ENCODE measurements at regions not wholly inside any gene's neighbourhood (a gene's known extent, or its start where the extent isn't known, plus 50 kb on each side); places are given as distances from the start of the nearest gene placed in this dataset.

GRCh38 chr14:42909659-42910058 lies 1303.0 kb downstream of the LRFN5 start:
- no peak overlapping the region for H3K4ac ChIP-seq (ENCODE audit: low read depth, low read length)
- H4K5ac ChIP-seq (ENCODE audit: low read depth, low read length): no peak overlapping the region
- H3K9me3 ChIP-seq (ENCODE audit: control insufficient read depth, insufficient read depth, low read length): no peaks in the 10 kb centered on the region
- ATAC-seq (ENCODE audit: low read depth) (no peak), DNase-seq (no peak)
- no peak overlapping the region for H4K8ac ChIP-seq (ENCODE audit: low read depth in 2 of 2, low read length in 2 of 2)
- POLR2A ChIA-PET (ENCODE audit: unreplicated experiment): no interaction called here
- H2AK9ac ChIP-seq (replicated peaks; ENCODE audit: low read depth, low read length, poor library complexity): no peak overlapping the region
- H3K4me3 ChIP-seq (ENCODE audit: insufficient read depth, low read depth, low read length): no peak overlapping the region
- no peaks in the 10 kb centered on the region for H3K36me3 ChIP-seq (ENCODE audit: control insufficient read depth, insufficient read depth, low read length)
- in situ Hi-C loops (cut with MboI; ENCODE audit: low sequenced_read_pairs): no loop called here
- CTCF ChIA-PET: no interaction called here
- no peak overlapping the region for H3K27ac ChIP-seq (ENCODE audit: insufficient read depth, low read length)
- no peak overlapping the region for H3K9ac ChIP-seq (ENCODE audit: low read depth, low read length)
- no peak overlapping the region for H2BK20ac ChIP-seq (ENCODE audit: low read depth, low read length)
- H3K9me1 ChIP-seq (ENCODE audit: insufficient read depth, low read length): no peaks in the 10 kb centered on the region
- H4K20me1 ChIP-seq (ENCODE audit: insufficient read depth, low read length): no peaks in the 10 kb centered on the region
- no peaks in the 10 kb centered on the region for H3K79me1 ChIP-seq (ENCODE audit: low read depth in 1 of 2, low read length in 2 of 2)
- intact Hi-C loops (cut with micrococcal nuclease): no loop called here
- no peak overlapping the region for H3K18ac ChIP-seq (ENCODE audit: low read depth, low read length)
- no peaks in the 10 kb centered on the region for H3K4me1 ChIP-seq (ENCODE audit: control insufficient read depth, insufficient read depth, low read length)
- no CpG with 5 or more reads among the region's 1 CpG for WGBS, 2 experiments (ENCODE audit: extremely low coverage in 2 of 2, insufficient read length in 1 of 2)
- TF ChIP-seq MAZ (IDR thresholded peaks at IDR 0.05; ENCODE audit: borderline replicate concordance, low read depth, low read length): no peak
- no peak for TF ChIP-seq CTCF (conservative IDR thresholded peaks at IDR 0.05; ENCODE audit: low read depth, low read length)
- TF ChIP-seq POLR2A (IDR thresholded peaks at IDR 0.05; ENCODE audit: low read depth, low read length): no peak
- no peak for TF ChIP-seq NFE2L2 (IDR thresholded peaks at IDR 0.05; ENCODE audit: low read depth, low read length)
- TF ChIP-seq FOS (IDR thresholded peaks at IDR 0.05; ENCODE audit: low read depth, low read length): no peak
- no peak for TF ChIP-seq CHD1 (IDR thresholded peaks at IDR 0.05; ENCODE audit: low read depth, low read length)
- no peak for TF ChIP-seq MAFK (IDR thresholded peaks at IDR 0.05; ENCODE audit: low read depth, low read length)
- TF ChIP-seq MXI1 (IDR thresholded peaks at IDR 0.05; ENCODE audit: borderline replicate concordance, low read depth, low read length): no peak
- H2BK120ac ChIP-seq (ENCODE audit: low read depth, low read length): no peak overlapping the region
- no peak overlapping the region for H2AK5ac ChIP-seq (ENCODE audit: low read depth, low read length)
- dilution Hi-C loops (cut with HindIII; ENCODE audit: low sequenced_read_pairs, unreplicated experiment): no loop called here
- no peak overlapping the region for H3K4me2 ChIP-seq (ENCODE audit: low read depth, low read length)
- no peaks in the 10 kb centered on the region for H3K27me3 ChIP-seq (ENCODE audit: control insufficient read depth, insufficient read depth, low read length)
- no TSS peak for BruUV-seq (replicated peaks)
- no peak overlapping the region for H3K23ac ChIP-seq (ENCODE audit: low read depth, low read length)
- no peak overlapping the region for H2BK15ac ChIP-seq (ENCODE audit: low read depth, low read length)
- no peak overlapping the region for H3K14ac ChIP-seq (replicated peaks; ENCODE audit: low read depth, low read length)
- H3K56ac ChIP-seq (ENCODE audit: extremely low read depth, insufficient read depth, low read length): no peak overlapping the region
- no peak overlapping the region for H2BK5ac ChIP-seq (ENCODE audit: low read depth, low read length, poor library complexity, severe bottlenecking)
- no peak overlapping the region for H4K91ac ChIP-seq (ENCODE audit: insufficient read depth, low read depth, low read length)
- H2AFZ ChIP-seq (replicated peaks; ENCODE audit: low read length, poor library complexity): no peak overlapping the region
